ENCODE measurements at regions not wholly inside any gene's neighbourhood (a gene's known extent, or its start where the extent isn't known, plus 50 kb on each side); places are given as distances from the start of the nearest gene placed in this dataset.
A peak's percentile ranks its signal among the peaks of the same experiment; 100 is the strongest.

DNA sequence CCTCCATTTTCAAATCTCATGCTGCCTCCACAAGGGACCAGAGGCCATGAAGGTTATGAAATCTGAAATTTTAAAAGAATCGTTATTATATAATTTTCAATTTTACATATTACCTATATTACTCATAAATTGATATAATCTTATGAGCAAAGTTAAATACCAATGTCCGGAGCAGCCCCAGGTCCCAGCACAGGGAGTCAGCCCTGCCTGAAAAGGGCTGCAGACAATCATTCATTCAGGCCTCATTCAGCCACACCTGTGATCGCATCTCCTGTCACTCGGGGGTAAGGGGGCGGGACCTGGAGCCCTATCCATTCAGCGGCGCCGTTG lies 172.5 kb downstream of the AHSP start:
- TF ChIP-seq, protein P1, sequence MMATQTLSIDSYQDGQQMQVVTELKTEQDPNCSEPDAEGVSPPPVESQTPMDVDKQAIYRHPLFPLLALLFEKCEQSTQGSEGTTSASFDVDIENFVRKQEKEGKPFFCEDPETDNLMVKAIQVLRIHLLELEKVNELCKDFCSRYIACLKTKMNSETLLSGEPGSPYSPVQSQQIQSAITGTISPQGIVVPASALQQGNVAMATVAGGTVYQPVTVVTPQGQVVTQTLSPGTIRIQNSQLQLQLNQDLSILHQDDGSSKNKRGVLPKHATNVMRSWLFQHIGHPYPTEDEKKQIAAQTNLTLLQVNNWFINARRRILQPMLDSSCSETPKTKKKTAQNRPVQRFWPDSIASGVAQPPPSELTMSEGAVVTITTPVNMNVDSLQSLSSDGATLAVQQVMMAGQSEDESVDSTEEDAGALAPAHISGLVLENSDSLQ (IDR thresholded peaks at IDR 0.05) = peak; percentile 92
- TF ChIP-seq SUZ12 (IDR thresholded peaks at IDR 0.05) (no peak), CTBP1 (IDR thresholded peaks at IDR 0.05; ENCODE audit: borderline replicate concordance) (no peak), TARDBP (IDR thresholded peaks at IDR 0.05) (no peak), FOXA1 (IDR thresholded peaks at IDR 0.05) (no peak), HDGF (IDR thresholded peaks at IDR 0.05; ENCODE audit: borderline replicate concordance) (no peak), BHLHE40 (IDR thresholded peaks at IDR 0.05; ENCODE audit: borderline replicate concordance) (no peak), NFRKB (IDR thresholded peaks at IDR 0.05) (no peak), SP1 (IDR thresholded peaks at IDR 0.05) (no peak), FOXK2 (IDR thresholded peaks at IDR 0.05) (no peak)
